ENCODE measurements at regions not wholly inside any gene's neighbourhood (a gene's known extent, or its start where the extent isn't known, plus 50 kb on each side); places are given as distances from the start of the nearest gene placed in this dataset.

DNA sequence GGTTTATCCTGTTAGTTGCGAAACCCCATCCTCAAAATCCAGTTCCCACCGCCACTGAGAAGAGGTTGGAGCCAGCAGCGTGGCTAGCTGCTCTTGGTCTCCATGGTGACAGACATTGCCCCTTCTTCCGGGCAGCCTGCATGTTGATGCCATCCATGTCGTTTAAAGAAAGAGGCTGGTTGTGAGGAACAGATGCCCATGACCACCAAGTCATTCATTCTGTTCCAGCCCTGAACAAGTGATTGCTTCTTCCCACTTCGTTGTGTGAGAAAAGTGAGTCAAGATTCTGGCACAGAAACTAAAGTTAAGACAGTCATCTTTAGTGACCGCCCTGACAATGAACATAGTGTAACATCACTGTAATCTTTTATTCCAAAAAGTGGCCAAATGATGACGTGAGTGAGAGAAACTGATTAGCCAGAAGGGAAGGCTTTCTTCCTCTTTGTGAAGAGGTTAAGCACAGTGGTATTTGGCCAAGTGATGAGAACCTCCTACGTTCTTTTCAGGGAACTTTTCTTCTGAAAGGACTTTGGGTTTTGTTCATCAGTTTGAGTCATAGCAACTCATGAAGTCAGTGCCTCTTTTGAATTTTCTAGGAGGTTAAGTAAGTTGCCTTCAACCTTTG lies 272.5 kb downstream of the GALR1 start:
- TF ChIP-seq, protein P1, sequence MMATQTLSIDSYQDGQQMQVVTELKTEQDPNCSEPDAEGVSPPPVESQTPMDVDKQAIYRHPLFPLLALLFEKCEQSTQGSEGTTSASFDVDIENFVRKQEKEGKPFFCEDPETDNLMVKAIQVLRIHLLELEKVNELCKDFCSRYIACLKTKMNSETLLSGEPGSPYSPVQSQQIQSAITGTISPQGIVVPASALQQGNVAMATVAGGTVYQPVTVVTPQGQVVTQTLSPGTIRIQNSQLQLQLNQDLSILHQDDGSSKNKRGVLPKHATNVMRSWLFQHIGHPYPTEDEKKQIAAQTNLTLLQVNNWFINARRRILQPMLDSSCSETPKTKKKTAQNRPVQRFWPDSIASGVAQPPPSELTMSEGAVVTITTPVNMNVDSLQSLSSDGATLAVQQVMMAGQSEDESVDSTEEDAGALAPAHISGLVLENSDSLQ (IDR thresholded peaks at IDR 0.05), result no peak
- TF ChIP-seq TARDBP (IDR thresholded peaks at IDR 0.05) (no peak), SP1 (IDR thresholded peaks at IDR 0.05) (no peak), BHLHE40 (IDR thresholded peaks at IDR 0.05; ENCODE audit: borderline replicate concordance) (no peak), LEF1 (IDR thresholded peaks at IDR 0.05; ENCODE audit: borderline replicate concordance) (no peak), ZNF384 (IDR thresholded peaks at IDR 0.05) (no peak), FOXM1 (IDR thresholded peaks at IDR 0.05; ENCODE audit: borderline replicate concordance) (no peak), CTBP1 (IDR thresholded peaks at IDR 0.05; ENCODE audit: borderline replicate concordance) (no peak), ELF4 (IDR thresholded peaks at IDR 0.05) (no peak), HDGF (IDR thresholded peaks at IDR 0.05; ENCODE audit: borderline replicate concordance) (no peak), FOXK2 (IDR thresholded peaks at IDR 0.05) (no peak), NFRKB (IDR thresholded peaks at IDR 0.05) (no peak)
